Putamen (tissue), 1 donor: ENCODE measurements at regions not wholly inside any gene's neighbourhood (a gene's known extent, or its start where the extent isn't known, plus 50 kb on each side); places are given as distances from the start of the nearest gene placed in this dataset.

Source experiments
- DNase-seq: peaks from one replicate; pipeline ENCODE4 v3.0.0-alpha.2; 2016; ENCODE audit warnings: low spot score

DNA sequence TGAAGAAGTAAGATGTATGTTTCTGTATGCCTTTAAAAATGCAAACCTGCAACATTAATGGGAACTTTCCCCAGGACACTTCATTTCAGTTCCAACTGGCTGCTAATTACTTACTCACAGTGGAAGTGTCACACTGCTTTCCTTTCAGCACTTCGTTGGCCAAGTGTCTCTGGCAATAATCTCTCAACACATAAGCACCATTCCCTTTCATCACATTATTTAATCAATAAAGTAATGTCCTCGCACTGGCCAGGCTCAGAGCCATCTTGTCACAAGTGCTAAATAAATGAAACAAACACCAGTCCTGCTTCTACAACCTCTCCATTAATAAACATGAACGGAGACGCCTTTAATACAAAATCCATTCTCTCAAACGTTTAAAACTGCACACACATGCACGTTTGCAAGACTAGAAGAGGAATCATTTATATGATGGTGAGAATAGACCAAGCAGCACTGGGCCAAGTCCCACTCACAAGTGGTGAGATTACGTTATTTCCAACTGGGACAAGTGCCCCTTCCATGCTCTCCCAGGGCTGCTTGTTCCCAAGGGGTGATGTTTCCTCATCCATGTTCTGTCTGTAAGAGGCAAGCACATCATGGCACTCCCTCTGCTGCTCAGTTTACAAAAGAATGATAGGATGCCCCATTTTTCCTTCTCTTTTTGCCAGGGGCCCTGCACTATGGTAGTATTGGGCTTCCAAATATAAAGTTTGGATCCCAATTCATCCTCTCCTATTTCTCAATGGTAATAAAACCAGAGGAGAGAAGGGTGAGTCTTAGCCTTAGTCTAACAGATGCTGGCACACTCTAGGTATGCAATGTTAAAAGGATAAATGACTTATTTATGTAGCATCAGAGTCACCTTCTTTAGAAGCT, 56.8 kb upstream of the ETAA1 start:
- no peak for DNase-seq

- no peak for DNase-seq
Observed at GRCh38 chr2:67341012-67341318, 56.2 kb upstream of the ETAA1 start.

DNA sequence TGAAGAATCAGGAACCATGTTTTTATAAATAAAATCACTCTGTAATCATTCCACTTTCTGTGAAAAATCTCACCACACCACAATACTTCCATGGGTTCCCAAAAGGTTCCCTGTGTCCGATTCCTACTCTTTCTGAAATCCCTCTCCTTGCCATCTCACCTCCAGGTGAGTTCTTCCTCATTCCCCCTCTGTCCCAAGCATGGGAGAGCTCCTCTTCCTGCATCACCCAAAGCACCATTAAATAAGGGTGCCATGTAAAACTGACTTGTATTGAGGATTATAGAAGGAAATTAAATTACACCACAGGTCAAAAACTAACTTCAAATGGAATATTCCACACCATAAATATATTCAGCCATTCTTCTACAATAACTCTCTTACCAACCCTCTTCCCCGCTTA, 55.8 kb upstream of the ETAA1 start:
- no peak for DNase-seq

DNA sequence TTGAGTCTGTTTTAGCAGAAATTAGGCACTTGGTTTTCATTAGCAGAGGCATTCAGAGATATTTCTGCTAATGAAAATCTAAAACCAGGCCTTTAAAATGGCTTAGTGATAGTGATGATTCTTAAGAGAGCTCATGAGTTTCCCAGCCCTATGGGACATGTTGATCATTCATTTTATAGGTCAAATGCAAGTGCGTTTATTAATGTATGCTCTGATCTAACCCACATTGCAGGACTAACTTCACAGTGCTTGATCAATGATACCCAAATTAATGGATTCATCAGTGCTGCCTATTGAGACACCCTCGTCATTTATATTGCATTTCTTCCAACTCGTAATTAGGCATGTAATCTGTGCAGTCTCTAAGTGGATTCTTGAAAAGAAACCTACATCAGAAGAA, 54.7 kb upstream of the ETAA1 start:
- DNase-seq, result no peak

DNA sequence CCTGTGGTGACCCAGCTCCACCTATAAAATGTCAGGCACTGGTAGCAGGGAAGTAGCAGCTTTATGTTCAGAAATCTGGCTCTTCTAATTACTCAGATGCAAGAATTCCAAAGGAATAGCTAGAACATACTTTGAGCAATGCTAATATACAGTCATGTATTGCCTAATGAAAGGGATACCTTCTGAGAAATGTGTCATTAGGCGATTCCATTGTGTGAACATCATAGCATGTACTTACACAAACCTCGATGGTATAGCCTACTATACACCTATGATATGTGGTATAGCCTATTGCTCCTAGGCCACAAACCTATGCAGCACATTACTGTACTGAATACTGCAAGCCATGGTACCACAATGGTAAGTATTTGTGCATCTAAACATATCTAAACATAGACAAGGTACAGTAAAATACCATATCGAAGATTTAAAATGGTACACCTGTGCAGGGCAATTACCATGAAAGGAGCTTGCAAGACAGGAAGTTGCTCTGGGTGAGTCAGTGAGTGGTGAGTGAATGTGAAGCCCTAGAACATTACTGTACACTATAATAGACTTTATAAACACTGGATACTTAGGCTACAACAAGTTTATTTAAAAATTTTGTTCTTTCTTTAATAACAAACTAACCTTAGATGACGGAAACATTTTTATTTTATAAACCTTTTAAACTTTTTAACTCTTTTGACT, 50.3 kb upstream of the ETAA1 start:
- no peak for DNase-seq
